PC-3 (cell line): ENCODE measurements at regions not wholly inside any gene's neighbourhood (a gene's known extent, or its start where the extent isn't known, plus 50 kb on each side); places are given as distances from the start of the nearest gene placed in this dataset.
"Not testable (repeated sequence)": the region's sequence is repeated elsewhere in the genome, so short reads cannot be mapped to it uniquely, and the experiment has no call there.

Experiments used
- ATAC-seq: fragments of 200-7000 bp; cut with Tn5 transposase; 2 replicates; pipeline ENCODE4 v1.9.1; 2020; ENCODE audit warnings: mild to moderate bottlenecking, moderate library complexity
- BruUV-seq: library from RNA; stranded (reverse); fragments of 400-500 nt; replicated peaks from 2 replicates; lab custom pipeline; 2021; lab: Mats Ljungman, UMichigan
- CTCF ChIA-PET: fragments of 300-600 bp; sonication (Branson Sonifier 250); formaldehyde crosslinking; loops from one replicate; lab custom pipeline; 2022; ENCODE audit warnings: antibody characterized with exemption; lab: Charles Lee
- POLR2A ChIA-PET: fragments of 300-600 bp; sonication (Branson Sonifier 250); formaldehyde crosslinking; loops from one replicate; lab custom pipeline; 2022; ENCODE audit warnings: antibody characterized with exemption; ENCODE audit not compliant: unreplicated experiment; lab: Charles Lee
- DNase-seq: peaks from one replicate; pipeline ENCODE4 v3.0.0-alpha.2; 2015
- H2AFZ ChIP-seq: fragments of 300-600 bp; sonication (generic); 2 replicates; pipeline ENCODE4 v1.6.0; 2016; ENCODE audit warnings: antibody characterized with exemption, low read length
- H3F3A ChIP-seq: fragments of 300-600 bp; sonication (generic); one replicate; pipeline ENCODE4 v1.6.0; 2017; ENCODE audit warnings: antibody characterized with exemption, low read length, control low read depth, mild to moderate bottlenecking; ENCODE audit not compliant: unreplicated experiment
- H3K27ac ChIP-seq: fragments of 300-600 bp; sonication (generic); 2 replicates; pipeline ENCODE4 v1.5.1; 2016; ENCODE audit warnings: mild to moderate bottlenecking, low read length
- H3K27me3 ChIP-seq: fragments of 300-600 bp; sonication (generic); 2 replicates; pipeline ENCODE4 v1.6.1; 2016; ENCODE audit warnings: low read length, mixed read lengths
- H3K36me3 ChIP-seq: fragments of 300-600 bp; sonication (generic); 2 replicates; pipeline ENCODE4 v1.6.1; 2016; ENCODE audit warnings: low read depth, mixed run types, low read length, mixed read lengths
- H3K4me1 ChIP-seq: fragments of 300-600 bp; sonication (generic); 2 replicates; pipeline ENCODE4 v1.5.1; 2016; ENCODE audit warnings: low read length; ENCODE audit not compliant: insufficient read depth
- H3K4me2 ChIP-seq: fragments of 300-600 bp; sonication (generic); 2 replicates; pipeline ENCODE4 v1.6.0; 2016; ENCODE audit warnings: low read length
- H3K4me3 ChIP-seq: fragments of 300-600 bp; sonication (generic); 2 replicates; pipeline ENCODE4 v1.5.1; 2016; ENCODE audit warnings: mild to moderate bottlenecking, low read length, mixed read lengths
- H3K79me2 ChIP-seq: fragments of 300-600 bp; sonication (generic); 2 replicates; pipeline ENCODE4 v1.6.1; 2017; ENCODE audit warnings: low read length, mixed read lengths
- H3K9ac ChIP-seq: fragments of 300-600 bp; sonication (generic); 2 replicates; pipeline ENCODE4 v1.6.0; 2016; ENCODE audit warnings: mild to moderate bottlenecking, low read length
- H3K9me2 ChIP-seq: fragments of 300-600 bp; sonication (generic); replicated peaks from 2 replicates; pipeline ENCODE4 v1.6.1; 2016; ENCODE audit warnings: mixed run types, low read length, mixed read lengths
- H3K9me3 ChIP-seq: fragments of 300-600 bp; sonication (generic); 2 replicates; pipeline ENCODE4 v1.6.1; 2016; ENCODE audit warnings: low read length, mixed read lengths
- H4K20me1 ChIP-seq: fragments of 300-600 bp; sonication (generic); 2 replicates; pipeline ENCODE4 v1.6.1; 2016; ENCODE audit warnings: low read length, mixed read lengths
- CTCF ChIP-seq: fragments of 300-600 bp; sonication (generic); conservative IDR thresholded peaks from 2 replicates; pipeline ENCODE4 v1.5.1; 2017; ENCODE audit warnings: antibody characterized with exemption, low read depth, mild to moderate bottlenecking, low read length
- EZH2 ChIP-seq: fragments of 300-600 bp; sonication (generic); IDR thresholded peaks from one replicate; pipeline ENCODE4 v1.6.1; 2017; ENCODE audit warnings: antibody characterized with exemption, mild to moderate bottlenecking, low read length; ENCODE audit not compliant: unreplicated experiment
- EZH2phosphoT487 ChIP-seq: fragments of 300-600 bp; sonication (generic); IDR thresholded peaks from 2 replicates; pipeline ENCODE4 v1.6.1; 2018; ENCODE audit warnings: mild to moderate bottlenecking, antibody characterized with exemption, low read length, borderline replicate concordance
- intact Hi-C: fragments of 100-400 bp; cut with micrococcal nuclease; formaldehyde crosslinking; loops from 2 replicates; pipeline ENCODE4 v1.9.0; 2023

- DNase-seq, H3K36me3 ChIP-seq, H3K27ac ChIP-seq, H3K9ac ChIP-seq, intact Hi-C loops, H3K9me3 ChIP-seq, H3K9me2 ChIP-seq, H3K4me3 ChIP-seq, H3F3A ChIP-seq, H2AFZ ChIP-seq, ATAC-seq, H3K27me3 ChIP-seq, H3K4me2 ChIP-seq, H3K79me2 ChIP-seq, POLR2A ChIA-PET, CTCF ChIA-PET, H4K20me1 ChIP-seq, BruUV-seq: not testable (repeated sequence)
- peaks cover 11% of the 10 kb centered on the region for H3K4me1 ChIP-seq
Observed at GRCh38 chrX:40863260-40863659, 127.9 kb upstream of the MED14 start.

DNA sequence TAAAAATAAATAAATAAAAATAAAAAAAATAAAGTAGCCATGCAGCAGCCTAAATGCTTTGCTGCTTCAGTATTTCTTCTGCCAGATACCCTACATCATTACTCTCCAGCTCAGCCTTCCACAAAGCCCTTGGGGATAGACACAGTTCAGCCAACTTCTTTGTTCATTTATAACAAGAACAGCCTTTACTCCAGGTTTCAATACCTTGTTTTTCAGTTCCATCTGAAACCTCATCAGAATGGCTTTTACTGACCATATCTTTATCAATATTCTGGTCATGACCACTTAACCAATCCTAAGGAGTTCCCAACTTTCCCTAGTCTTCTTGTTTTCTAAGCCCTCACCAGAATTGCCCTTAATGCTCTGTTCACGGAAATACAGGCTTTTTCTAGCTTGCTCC, 128.3 kb upstream of the MED14 start:
- BruUV-seq, result no TSS peak
- H3K27me3 ChIP-seq, result no peaks in the 10 kb centered on the region
- H3K36me3 ChIP-seq, result no peaks in the 10 kb centered on the region
- H3K9me2 ChIP-seq, result no peaks in the 10 kb centered on the region
- H3K9me3 ChIP-seq, result no peaks in the 10 kb centered on the region
- no peaks in the 10 kb centered on the region for H3F3A ChIP-seq
- no peaks in the 10 kb centered on the region for H4K20me1 ChIP-seq
- no peak overlapping the region for H3K4me2 ChIP-seq
- no peak for DNase-seq
- no peak overlapping the region for H3K4me3 ChIP-seq
- H3K27ac ChIP-seq, result no peak overlapping the region
- ChIA-PET CTCF (no interaction called here), POLR2A (no interaction called here)
- no peaks in the 10 kb centered on the region for H3K79me2 ChIP-seq
- no peak for TF ChIP-seq CTCF
- no peak for TF ChIP-seq EZH2
- TF ChIP-seq EZH2phosphoT487, result no peak
- ATAC-seq, result no peak
- intact Hi-C loops, result no loop called here
- H3K4me1 ChIP-seq, result peaks cover 11% of the 10 kb centered on the region
- H3K9ac ChIP-seq, result no peak overlapping the region
- no peak overlapping the region for H2AFZ ChIP-seq

DNA sequence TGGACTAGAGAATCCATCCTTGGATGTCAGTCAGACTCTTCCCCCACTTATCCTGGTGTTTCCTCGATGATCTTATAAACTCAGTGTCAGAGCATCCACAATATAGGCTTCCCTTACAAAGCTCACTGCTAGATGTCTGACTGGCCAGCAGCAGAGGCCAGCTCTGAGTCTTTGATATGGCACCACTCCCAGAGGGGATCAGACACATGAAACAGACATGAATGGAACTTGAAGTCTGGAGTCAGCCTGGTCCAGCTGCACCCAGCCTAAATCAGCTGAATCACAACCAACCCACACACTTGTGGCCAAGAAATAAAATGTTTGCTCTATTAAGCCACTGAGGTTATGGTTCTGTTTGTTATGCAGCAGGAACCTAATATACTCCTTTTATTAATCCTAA, 129.6 kb upstream of the MED14 start:
- no TSS peak for BruUV-seq
- intact Hi-C loops, result no loop called here
- no peak overlapping the region for H3K4me2 ChIP-seq
- ChIA-PET POLR2A (no interaction called here), CTCF (no interaction called here)
- H3F3A ChIP-seq, result no peaks in the 10 kb centered on the region
- H3K9me2 ChIP-seq, result no peaks in the 10 kb centered on the region
- no peaks in the 10 kb centered on the region for H3K36me3 ChIP-seq
- DNase-seq (no peak), ATAC-seq (no peak)
- H3K79me2 ChIP-seq, result no peaks in the 10 kb centered on the region
- no peak overlapping the region for H3K9ac ChIP-seq
- no peak overlapping the region for H2AFZ ChIP-seq
- H3K4me3 ChIP-seq, result no peak overlapping the region
- no peaks in the 10 kb centered on the region for H3K9me3 ChIP-seq
- H4K20me1 ChIP-seq, result no peaks in the 10 kb centered on the region
- no peaks in the 10 kb centered on the region for H3K27me3 ChIP-seq
- no peak overlapping the region for H3K27ac ChIP-seq
- TF ChIP-seq EZH2 (no peak), EZH2phosphoT487 (no peak), CTCF (no peak)
- H3K4me1 ChIP-seq, result peaks cover 11% of the 10 kb centered on the region
